ENCODE measurements at regions not wholly inside any gene's neighbourhood (a gene's known extent, or its start where the extent isn't known, plus 50 kb on each side); places are given as distances from the start of the nearest gene placed in this dataset.

DNA sequence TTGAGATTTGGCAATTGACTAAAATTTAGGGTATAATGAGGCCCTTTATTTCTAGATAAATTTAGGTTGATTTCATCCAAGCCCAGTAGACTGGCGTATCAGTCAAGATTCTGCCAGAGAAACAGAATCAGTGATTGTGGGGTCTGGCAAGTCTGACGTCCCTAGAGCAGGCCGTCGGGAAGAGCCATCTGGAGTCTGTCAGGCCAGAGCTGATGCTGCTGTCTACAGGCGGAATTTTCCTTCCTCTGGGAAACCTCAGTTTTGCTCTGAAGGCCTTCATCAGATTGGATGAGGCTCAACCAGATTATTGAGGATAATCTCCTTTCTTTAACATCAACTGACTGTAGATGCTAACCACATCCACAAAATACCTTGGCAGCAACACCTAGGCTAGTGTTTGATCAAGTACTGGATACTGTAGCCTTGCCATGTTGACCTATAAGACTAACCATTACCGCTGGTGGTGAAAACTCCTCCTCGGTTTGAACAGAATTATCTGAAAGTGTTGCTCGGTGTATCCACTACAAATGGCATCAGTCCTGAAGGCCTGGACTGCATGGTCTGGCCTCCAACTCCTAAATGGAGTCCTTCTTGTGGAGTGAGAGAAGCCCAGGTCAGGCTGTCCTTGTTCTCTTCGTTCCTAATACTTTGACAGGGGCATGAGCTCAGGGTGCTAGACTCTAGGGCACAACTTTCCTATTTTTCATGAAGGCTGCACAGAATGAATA is 83.2 kb upstream of the ANKH start (continued):
- TF ChIP-seq EZH2 (IDR thresholded peaks at IDR 0.05; ENCODE audit: low read depth, low read length, severe bottlenecking) (no peak), SIN3A (conservative IDR thresholded peaks at IDR 0.05 in 1 of 2, IDR thresholded peaks at IDR 0.05 in 1 of 2; ENCODE audit: low read depth in 1 of 2, low read length in 2 of 2) (no peak)
- TF ChIP-seq, protein P1, sequence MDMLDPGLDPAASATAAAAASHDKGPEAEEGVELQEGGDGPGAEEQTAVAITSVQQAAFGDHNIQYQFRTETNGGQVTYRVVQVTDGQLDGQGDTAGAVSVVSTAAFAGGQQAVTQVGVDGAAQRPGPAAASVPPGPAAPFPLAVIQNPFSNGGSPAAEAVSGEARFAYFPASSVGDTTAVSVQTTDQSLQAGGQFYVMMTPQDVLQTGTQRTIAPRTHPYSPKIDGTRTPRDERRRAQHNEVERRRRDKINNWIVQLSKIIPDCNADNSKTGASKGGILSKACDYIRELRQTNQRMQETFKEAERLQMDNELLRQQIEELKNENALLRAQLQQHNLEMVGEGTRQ (IDR thresholded peaks at IDR 0.05; ENCODE audit: low read length) = no peak

Measured in H1 (cell line).